NCI-H2196 treated with DMSO at 0.1 percent for 48 hours (cell line): ENCODE measurements at regions not wholly inside any gene's neighbourhood (a gene's known extent, or its start where the extent isn't known, plus 50 kb on each side); places are given as distances from the start of the nearest gene placed in this dataset.

ENCODE experiments used
- DNase-seq: peaks from one replicate; lab custom pipeline; 2025; ENCODE audit not compliant: unreplicated experiment; lab: John Stamatoyannopoulos, UW

GRCh38 chr7:25876092-25876491, 275.9 kb upstream of the NFE2L3 start:
- DNase-seq: no peak

- no peak for DNase-seq
Observed at GRCh38 chr7:25877802-25878789, 273.9 kb upstream of the NFE2L3 start.

- DNase-seq: no peak
Observed at GRCh38 chr7:25879799-25880198, 272.2 kb upstream of the NFE2L3 start.

GRCh38 chr7:25881317-25882037, 270.5 kb upstream of the NFE2L3 start:
- no peak for DNase-seq

GRCh38 chr7:25882151-25882773, 269.7 kb upstream of the NFE2L3 start:
- no peak for DNase-seq

GRCh38 chr7:25884265-25884828, 267.7 kb upstream of the NFE2L3 start:
- no peak for DNase-seq

GRCh38 chr7:25885057-25885576, 266.9 kb upstream of the NFE2L3 start:
- DNase-seq: no peak

- DNase-seq: no peak
Observed at GRCh38 chr7:25886387-25887240, 265.4 kb upstream of the NFE2L3 start.

GRCh38 chr7:25887266-25887665, 264.7 kb upstream of the NFE2L3 start:
- DNase-seq: no peak

GRCh38 chr7:25887795-25888559, 264.0 kb upstream of the NFE2L3 start:
- DNase-seq: no peak

- DNase-seq: no peak
Observed at GRCh38 chr7:25889765-25890164, 262.2 kb upstream of the NFE2L3 start.

- no peak for DNase-seq
Observed at GRCh38 chr7:25891591-25891990, 260.4 kb upstream of the NFE2L3 start.

GRCh38 chr7:25893436-25893835, 258.6 kb upstream of the NFE2L3 start:
- no peak for DNase-seq

GRCh38 chr7:25894002-25894901, 257.7 kb upstream of the NFE2L3 start:
- no peak for DNase-seq

- no peak for DNase-seq
Observed at GRCh38 chr7:25894902-25895791, 256.9 kb upstream of the NFE2L3 start.

GRCh38 chr7:25895792-25896171, 256.2 kb upstream of the NFE2L3 start:
- no peak for DNase-seq

- no peak for DNase-seq
Observed at GRCh38 chr7:25897261-25897782, 254.7 kb upstream of the NFE2L3 start.
